ENCODE measurements at regions not wholly inside any gene's neighbourhood (a gene's known extent, or its start where the extent isn't known, plus 50 kb on each side); places are given as distances from the start of the nearest gene placed in this dataset.

GRCh38 chr10:111865550-111865949, 318.0 kb downstream of the GPAM start:
- no peak for DNase-seq (ENCODE audit: low read depth)
- H3K4me3 ChIP-seq (ENCODE audit: low read depth, low read length) = no peak overlapping the region
- no peak for TF ChIP-seq CTCF (IDR thresholded peaks at IDR 0.05; ENCODE audit: control insufficient read depth, extremely low read depth, insufficient read depth)

- no peak for TF ChIP-seq CTCF (IDR thresholded peaks at IDR 0.05; ENCODE audit: control insufficient read depth, extremely low read depth, insufficient read depth)
- H3K4me3 ChIP-seq (ENCODE audit: low read depth, low read length) = no peak overlapping the region
- DNase-seq (ENCODE audit: low read depth) = no peak
Measured at GRCh38 chr10:111871458-111871857, 312.1 kb downstream of the GPAM start.

GRCh38 chr10:111872591-111872990, 311.0 kb downstream of the GPAM start:
- TF ChIP-seq CTCF (IDR thresholded peaks at IDR 0.05; ENCODE audit: control insufficient read depth, extremely low read depth, insufficient read depth) = no peak
- no peak overlapping the region for H3K4me3 ChIP-seq (ENCODE audit: low read depth, low read length)
- DNase-seq (ENCODE audit: low read depth) = no peak

- no peak for DNase-seq (ENCODE audit: low read depth)
- no peak overlapping the region for H3K4me3 ChIP-seq (ENCODE audit: low read depth, low read length)
- no peak for TF ChIP-seq CTCF (IDR thresholded peaks at IDR 0.05; ENCODE audit: control insufficient read depth, extremely low read depth, insufficient read depth)
Measured at GRCh38 chr10:111873041-111873440, 310.5 kb downstream of the GPAM start.

GRCh38 chr10:111873621-111874135, 309.9 kb downstream of the GPAM start:
- no peak for TF ChIP-seq CTCF (IDR thresholded peaks at IDR 0.05; ENCODE audit: control insufficient read depth, extremely low read depth, insufficient read depth)
- H3K4me3 ChIP-seq (ENCODE audit: low read depth, low read length) = no peak overlapping the region
- no peak for DNase-seq (ENCODE audit: low read depth)

GRCh38 chr10:111874576-111874975, 309.0 kb downstream of the GPAM start:
- no peak for DNase-seq (ENCODE audit: low read depth)
- no peak overlapping the region for H3K4me3 ChIP-seq (ENCODE audit: low read depth, low read length)
- TF ChIP-seq CTCF (IDR thresholded peaks at IDR 0.05; ENCODE audit: control insufficient read depth, extremely low read depth, insufficient read depth) = no peak

- TF ChIP-seq CTCF (IDR thresholded peaks at IDR 0.05; ENCODE audit: control insufficient read depth, extremely low read depth, insufficient read depth) = no peak
- H3K4me3 ChIP-seq (ENCODE audit: low read depth, low read length) = no peak overlapping the region
- no peak for DNase-seq (ENCODE audit: low read depth)
Measured at GRCh38 chr10:111875725-111876124, 307.8 kb downstream of the GPAM start.

All from LNCaP clone FGC (cell line).